SK-N-SH treated with all-trans-retinoic acid at 6 μM for 48 hours (cell line): ENCODE measurements at regions not wholly inside any gene's neighbourhood (a gene's known extent, or its start where the extent isn't known, plus 50 kb on each side); places are given as distances from the start of the nearest gene placed in this dataset.

Experiments used
- ARNTL ChIP-seq: fragments of 450-650 bp; formaldehyde crosslinking; IDR thresholded peaks from 2 replicates; pipeline ENCODE4 v1.5.0; 2020; ENCODE audit warnings: low read depth, mild to moderate bottlenecking, moderate library complexity, borderline replicate concordance
- GLIS3 ChIP-seq: fragments of 250-450 bp; sonication (Bioruptor Pico); IDR thresholded peaks from 2 replicates; pipeline ENCODE4 v1.5.0; 2020; ENCODE audit warnings: mild to moderate bottlenecking, moderate library complexity
- ISL1 ChIP-seq: fragments of 250-450 bp; sonication (Bioruptor Pico); IDR thresholded peaks from 2 replicates; pipeline ENCODE4 v2.1.2; 2022; ENCODE audit warnings: mild to moderate bottlenecking, moderate library complexity
- OSR1 ChIP-seq: fragments of 250-450 bp; sonication (Bioruptor Pico); IDR thresholded peaks from 2 replicates; pipeline ENCODE4 v1.8.0; 2022; ENCODE audit warnings: moderate library complexity, mild to moderate bottlenecking, inconsistent platforms
- ZFP3 ChIP-seq: fragments of 250-450 bp; sonication (Bioruptor Pico); IDR thresholded peaks from 2 replicates; pipeline ENCODE4 v1.5.0; 2020; ENCODE audit warnings: mild to moderate bottlenecking, moderate library complexity
- ZNF565 ChIP-seq: fragments of 450-650 bp; formaldehyde crosslinking; conservative IDR thresholded peaks from 2 replicates; pipeline ENCODE4 v1.5.0; 2020; ENCODE audit warnings: low read depth, mild to moderate bottlenecking, moderate library complexity
- TF ChIP-seq, protein P1 (sequence below): fragments of 250-450 bp; sonication (Bioruptor Pico); IDR thresholded peaks from 2 replicates; pipeline ENCODE4 v1.5.1; 2020; ENCODE audit warnings: low read depth, mild to moderate bottlenecking, moderate library complexity
- TF ChIP-seq, protein P2 (sequence below): fragments of 250-450 bp; sonication (Bioruptor Pico); IDR thresholded peaks from 2 replicates; pipeline ENCODE4 v1.5.1; 2021; ENCODE audit warnings: mild to moderate bottlenecking, moderate library complexity

DNA sequence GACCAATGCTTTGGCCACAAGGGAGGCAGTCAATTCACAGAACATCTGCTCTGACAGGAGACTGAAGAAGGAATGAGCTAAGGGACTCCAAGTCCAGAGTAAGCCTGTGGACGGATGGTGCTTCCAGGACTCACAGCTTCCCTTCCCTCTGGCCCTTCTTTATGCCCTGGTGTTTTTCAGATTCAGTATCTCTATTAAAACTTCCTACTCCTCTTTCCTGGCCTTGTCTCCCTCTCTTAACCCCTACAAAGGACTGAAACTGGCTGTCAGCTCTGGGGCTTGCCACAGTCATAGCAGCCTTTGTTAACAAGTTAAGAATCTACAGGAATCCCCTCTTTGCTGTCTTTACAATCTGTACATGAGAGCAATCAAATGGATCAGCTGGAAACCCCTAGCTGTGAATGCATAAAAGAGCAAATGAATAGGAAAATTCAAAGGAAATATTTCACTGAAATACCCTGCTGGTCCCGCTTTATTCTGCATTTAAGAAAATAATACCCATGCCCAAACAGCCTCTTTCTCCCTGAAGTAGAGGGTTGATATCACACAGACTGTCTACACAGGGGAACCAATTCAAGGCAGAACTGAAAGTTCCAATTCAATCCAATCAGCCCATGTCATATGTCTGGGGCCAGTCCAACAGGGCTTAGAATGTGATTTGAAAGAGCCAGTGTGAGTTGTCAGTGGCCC is 192.3 kb downstream of the MZT1 start:
- TF ChIP-seq, protein P1, sequence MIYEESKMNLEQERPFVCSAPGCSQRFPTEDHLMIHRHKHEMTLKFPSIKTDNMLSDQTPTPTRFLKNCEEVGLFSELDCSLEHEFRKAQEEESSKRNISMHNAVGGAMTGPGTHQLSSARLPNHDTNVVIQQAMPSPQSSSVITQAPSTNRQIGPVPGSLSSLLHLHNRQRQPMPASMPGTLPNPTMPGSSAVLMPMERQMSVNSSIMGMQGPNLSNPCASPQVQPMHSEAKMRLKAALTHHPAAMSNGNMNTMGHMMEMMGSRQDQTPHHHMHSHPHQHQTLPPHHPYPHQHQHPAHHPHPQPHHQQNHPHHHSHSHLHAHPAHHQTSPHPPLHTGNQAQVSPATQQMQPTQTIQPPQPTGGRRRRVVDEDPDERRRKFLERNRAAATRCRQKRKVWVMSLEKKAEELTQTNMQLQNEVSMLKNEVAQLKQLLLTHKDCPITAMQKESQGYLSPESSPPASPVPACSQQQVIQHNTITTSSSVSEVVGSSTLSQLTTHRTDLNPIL (CRISPR knock-in tag), result no peak
- no peak for TF ChIP-seq GLIS3
- no peak for TF ChIP-seq ZNF565 (CRISPR knock-in tag)
- TF ChIP-seq ISL1, result no peak
- TF ChIP-seq, protein P2, sequence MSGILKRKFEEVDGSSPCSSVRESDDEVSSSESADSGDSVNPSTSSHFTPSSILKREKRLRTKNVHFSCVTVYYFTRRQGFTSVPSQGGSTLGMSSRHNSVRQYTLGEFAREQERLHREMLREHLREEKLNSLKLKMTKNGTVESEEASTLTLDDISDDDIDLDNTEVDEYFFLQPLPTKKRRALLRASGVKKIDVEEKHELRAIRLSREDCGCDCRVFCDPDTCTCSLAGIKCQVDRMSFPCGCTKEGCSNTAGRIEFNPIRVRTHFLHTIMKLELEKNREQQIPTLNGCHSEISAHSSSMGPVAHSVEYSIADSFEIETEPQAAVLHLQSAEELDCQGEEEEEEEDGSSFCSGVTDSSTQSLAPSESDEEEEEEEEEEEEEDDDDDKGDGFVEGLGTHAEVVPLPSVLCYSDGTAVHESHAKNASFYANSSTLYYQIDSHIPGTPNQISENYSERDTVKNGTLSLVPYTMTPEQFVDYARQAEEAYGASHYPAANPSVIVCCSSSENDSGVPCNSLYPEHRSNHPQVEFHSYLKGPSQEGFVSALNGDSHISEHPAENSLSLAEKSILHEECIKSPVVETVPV, result no peak
- TF ChIP-seq ZFP3 (CRISPR knock-in tag), result no peak
- no peak for TF ChIP-seq OSR1
- TF ChIP-seq ARNTL (CRISPR knock-in tag), result no peak
